ENCODE measurements at regions not wholly inside any gene's neighbourhood (a gene's known extent, or its start where the extent isn't known, plus 50 kb on each side); places are given as distances from the start of the nearest gene placed in this dataset.

GRCh38 chr4:10179957-10180602 lies 63.5 kb upstream of the WDR1 start:
- CTCF ChIA-PET = no interaction called here
- Histone ChIP-seq H3K4me3 (ENCODE audit: low read depth, low read length) (no peak overlapping the region), H3K36me3 (ENCODE audit: control insufficient read depth, insufficient read depth, low read length) (no peaks in the 10 kb centered on the region), H3K4me1 (peaks cover 25% of the 10 kb centered on the region), H3K9me3 (no peaks in the 10 kb centered on the region), H3K27me3 (replicated peaks; ENCODE audit: control insufficient read depth, insufficient read depth, low read length) (no peaks in the 10 kb centered on the region)
- H3K36me3 Mint-ChIP-seq (ENCODE audit: insufficient read depth, unreplicated experiment) = no peaks in the 10 kb centered on the region
- TF ChIP-seq CTCF (IDR thresholded peaks at IDR 0.05; ENCODE audit: insufficient read depth in 1 of 2, low read depth in 1 of 2, low read length in 1 of 2, severe bottlenecking in 1 of 2, unreplicated experiment in 1 of 2) = no peak
- POLR2A ChIA-PET = no interaction called here
- peaks cover 9% of the 10 kb centered on the region for H3K9me3 Mint-ChIP-seq (ENCODE audit: unreplicated experiment)
- BruUV-seq (replicated peaks) = no TSS peak
- H3K27me3 Mint-ChIP-seq (ENCODE audit: insufficient read depth, unreplicated experiment) = no peaks in the 10 kb centered on the region
- H3K27ac Mint-ChIP-seq (ENCODE audit: unreplicated experiment) = no peak overlapping the region
- no peak overlapping the region for H3K4me3 Mint-ChIP-seq (ENCODE audit: unreplicated experiment)
- intact Hi-C loops (cut with micrococcal nuclease; ENCODE audit: unreplicated experiment) = no loop called here
- H3K4me1 Mint-ChIP-seq (ENCODE audit: low read depth, unreplicated experiment) = peaks cover 7% of the 10 kb centered on the region
- DNase-seq = no peak

- POLR2A ChIA-PET = no interaction called here
- intact Hi-C loops (cut with micrococcal nuclease; ENCODE audit: unreplicated experiment) = no loop called here
- Histone ChIP-seq H3K9me3 (no peaks in the 10 kb centered on the region), H3K4me1 (peaks cover 38% of the 10 kb centered on the region), H3K27me3 (replicated peaks; ENCODE audit: control insufficient read depth, insufficient read depth, low read length) (no peaks in the 10 kb centered on the region), H3K36me3 (ENCODE audit: control insufficient read depth, insufficient read depth, low read length) (no peaks in the 10 kb centered on the region), H3K4me3 (ENCODE audit: low read depth, low read length) (no peak overlapping the region)
- Mint-ChIP-seq H3K36me3 (ENCODE audit: insufficient read depth, unreplicated experiment) (no peaks in the 10 kb centered on the region), H3K27me3 (ENCODE audit: insufficient read depth, unreplicated experiment) (no peaks in the 10 kb centered on the region), H3K4me1 (ENCODE audit: low read depth, unreplicated experiment) (peaks cover 11% of the 10 kb centered on the region), H3K27ac (ENCODE audit: unreplicated experiment) (no peak overlapping the region), H3K9me3 (ENCODE audit: unreplicated experiment) (peaks cover 9% of the 10 kb centered on the region), H3K4me3 (ENCODE audit: unreplicated experiment) (no peak overlapping the region)
- no peak for DNase-seq
- no peak for TF ChIP-seq CTCF (IDR thresholded peaks at IDR 0.05; ENCODE audit: insufficient read depth in 1 of 2, low read depth in 1 of 2, low read length in 1 of 2, severe bottlenecking in 1 of 2, unreplicated experiment in 1 of 2)
- no TSS peak for BruUV-seq (replicated peaks)
- CTCF ChIA-PET = no interaction called here
These were observed 62.2 kb upstream of the WDR1 start for GRCh38 chr4:10178763-10179162.

- no peaks in the 10 kb centered on the region for H3K27me3 ChIP-seq (replicated peaks; ENCODE audit: control insufficient read depth, insufficient read depth, low read length)
- Mint-ChIP-seq H3K4me3 (ENCODE audit: unreplicated experiment) (no peak overlapping the region), H3K27me3 (ENCODE audit: insufficient read depth, unreplicated experiment) (no peaks in the 10 kb centered on the region), H3K36me3 (ENCODE audit: insufficient read depth, unreplicated experiment) (no peaks in the 10 kb centered on the region), H3K9me3 (ENCODE audit: unreplicated experiment) (no peaks in the 10 kb centered on the region), H3K4me1 (ENCODE audit: low read depth, unreplicated experiment) (peaks cover 10% of the 10 kb centered on the region), H3K27ac (ENCODE audit: unreplicated experiment) (peak overlapping the region; percentile 87)
- H3K4me3 ChIP-seq (ENCODE audit: low read depth, low read length) = no peak overlapping the region
- no TSS peak for BruUV-seq (replicated peaks)
- H3K9me3 ChIP-seq = peaks cover 5% of the 10 kb centered on the region; the same call in 1 of the 2 replicates
- DNase-seq = no peak
- no peaks in the 10 kb centered on the region for H3K36me3 ChIP-seq (ENCODE audit: control insufficient read depth, insufficient read depth, low read length)
- CTCF ChIA-PET = no interaction called here
- no peak for TF ChIP-seq CTCF (IDR thresholded peaks at IDR 0.05; ENCODE audit: insufficient read depth in 1 of 2, low read depth in 1 of 2, low read length in 1 of 2, severe bottlenecking in 1 of 2, unreplicated experiment in 1 of 2)
- H3K4me1 ChIP-seq = peaks cover 59% of the 10 kb centered on the region
- POLR2A ChIA-PET = no interaction called here
- intact Hi-C loops (cut with micrococcal nuclease; ENCODE audit: unreplicated experiment) = no loop called here
These were observed 59.0 kb upstream of the WDR1 start for GRCh38 chr4:10175626-10176025.

All from Caco-2 (cell line).